ENCODE measurements at regions not wholly inside any gene's neighbourhood (a gene's known extent, or its start where the extent isn't known, plus 50 kb on each side); places are given as distances from the start of the nearest gene placed in this dataset.
A peak's percentile ranks its signal among the peaks of the same experiment; 100 is the strongest.

- H3K36me3 Mint-ChIP-seq (ENCODE audit: low read depth): no peaks in the 10 kb centered on the region
- peaks cover 54% of the 10 kb centered on the region for H3K4me1 Mint-ChIP-seq
- no peak overlapping the region for H3K4me3 Mint-ChIP-seq
- no peak for DNase-seq (ENCODE audit: low read depth, low spot score)
- H3K27me3 Mint-ChIP-seq (ENCODE audit: low read depth): peaks cover 20% of the 10 kb centered on the region
- H3K27ac Mint-ChIP-seq (ENCODE audit: unreplicated experiment): peak overlapping the region; percentile 19
- no peak for TF ChIP-seq CTCF (conservative IDR thresholded peaks at IDR 0.05)
- H3K9me3 Mint-ChIP-seq: no peaks in the 10 kb centered on the region
Measured at GRCh38 chr2:236715077-236715476, 145.5 kb downstream of the ACKR3 start.

DNA sequence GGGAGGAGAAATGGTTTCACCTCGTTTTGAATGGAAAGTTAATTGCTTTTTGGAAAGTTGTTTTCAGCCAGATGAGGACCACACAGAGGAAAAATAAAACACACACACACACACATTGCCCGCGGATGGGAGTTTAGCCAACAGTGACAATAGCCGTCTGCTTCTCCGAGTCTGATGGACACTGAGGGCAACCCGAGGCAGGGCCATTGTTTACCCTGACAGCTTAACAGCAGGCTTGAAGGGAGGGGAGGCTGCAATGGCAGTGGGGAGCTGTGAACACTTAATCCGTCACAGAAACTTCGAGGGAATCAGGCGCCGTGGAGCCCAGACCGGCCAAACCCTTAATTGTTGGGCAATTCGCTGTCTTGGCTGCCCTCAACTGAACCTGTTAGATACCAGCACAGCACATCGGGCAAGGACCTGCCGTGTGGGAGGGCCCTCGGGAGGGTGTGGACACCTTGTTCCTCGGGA is 145.9 kb downstream of the ACKR3 start:
- DNase-seq (ENCODE audit: low read depth, low spot score): peak; percentile 26
- Mint-ChIP-seq H3K36me3 (ENCODE audit: low read depth) (no peaks in the 10 kb centered on the region), H3K4me3 (no peak overlapping the region), H3K9me3 (no peaks in the 10 kb centered on the region), H3K27me3 (ENCODE audit: low read depth) (peaks cover 20% of the 10 kb centered on the region), H3K4me1 (peaks cover 54% of the 10 kb centered on the region), H3K27ac (ENCODE audit: unreplicated experiment) (peak overlapping the region; percentile 19)
- no peak for TF ChIP-seq CTCF (conservative IDR thresholded peaks at IDR 0.05)

GRCh38 chr2:236717120-236717519 is 147.5 kb downstream of the ACKR3 start:
- no peaks in the 10 kb centered on the region for H3K36me3 Mint-ChIP-seq (ENCODE audit: low read depth)
- no peaks in the 10 kb centered on the region for H3K9me3 Mint-ChIP-seq
- no peak overlapping the region for H3K4me3 Mint-ChIP-seq
- no peak for DNase-seq (ENCODE audit: low read depth, low spot score)
- peaks cover 20% of the 10 kb centered on the region for H3K27me3 Mint-ChIP-seq (ENCODE audit: low read depth)
- no peak overlapping the region for H3K27ac Mint-ChIP-seq (ENCODE audit: unreplicated experiment)
- peaks cover 53% of the 10 kb centered on the region for H3K4me1 Mint-ChIP-seq
- TF ChIP-seq CTCF (conservative IDR thresholded peaks at IDR 0.05): no peak

DNA sequence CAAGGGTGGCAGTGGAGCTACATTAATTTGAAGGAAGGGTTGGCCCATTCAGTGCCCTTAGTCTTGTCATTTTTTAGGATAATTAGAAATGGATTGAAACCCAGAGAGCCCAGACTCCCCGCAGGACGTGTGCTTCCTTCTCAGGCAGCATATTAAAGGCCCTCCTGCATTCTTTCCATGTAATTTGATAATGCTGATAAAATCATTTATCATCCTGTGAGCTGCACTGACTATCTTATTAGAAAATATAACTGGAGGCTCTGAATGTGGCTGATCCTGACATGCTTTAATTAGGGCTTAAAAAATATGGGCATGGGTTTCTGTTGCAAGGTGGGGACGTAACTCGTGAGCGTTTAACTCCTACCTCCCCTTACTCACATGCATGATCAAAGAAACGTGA is 148.1 kb downstream of the ACKR3 start:
- H3K4me1 Mint-ChIP-seq: peaks cover 51% of the 10 kb centered on the region
- no peak for TF ChIP-seq CTCF (conservative IDR thresholded peaks at IDR 0.05)
- no peak for DNase-seq (ENCODE audit: low read depth, low spot score)
- H3K27ac Mint-ChIP-seq (ENCODE audit: unreplicated experiment): no peak overlapping the region
- H3K4me3 Mint-ChIP-seq: no peak overlapping the region
- H3K9me3 Mint-ChIP-seq: no peaks in the 10 kb centered on the region
- no peaks in the 10 kb centered on the region for H3K36me3 Mint-ChIP-seq (ENCODE audit: low read depth)
- peaks cover 20% of the 10 kb centered on the region for H3K27me3 Mint-ChIP-seq (ENCODE audit: low read depth)

- peaks cover 44% of the 10 kb centered on the region for H3K4me1 Mint-ChIP-seq
- H3K4me3 Mint-ChIP-seq: no peak overlapping the region
- no peak for TF ChIP-seq CTCF (conservative IDR thresholded peaks at IDR 0.05)
- peaks cover 20% of the 10 kb centered on the region for H3K27me3 Mint-ChIP-seq (ENCODE audit: low read depth)
- H3K27ac Mint-ChIP-seq (ENCODE audit: unreplicated experiment): no peak overlapping the region
- DNase-seq (ENCODE audit: low read depth, low spot score): no peak
- no peaks in the 10 kb centered on the region for H3K9me3 Mint-ChIP-seq
- no peaks in the 10 kb centered on the region for H3K36me3 Mint-ChIP-seq (ENCODE audit: low read depth)
Measured at GRCh38 chr2:236718207-236718992, 148.8 kb downstream of the ACKR3 start.

Measured in neural crest cell (in vitro differentiated cells).